Spleen (tissue), 11 donors: ENCODE measurements at regions not wholly inside any gene's neighbourhood (a gene's known extent, or its start where the extent isn't known, plus 50 kb on each side); places are given as distances from the start of the nearest gene placed in this dataset.

ENCODE experiments used
- DNase-seq: peaks from one replicate; pipeline ENCODE4 v3.0.0-alpha.2; 2020
- H3K27ac ChIP-seq, 8 donors: fragments of 200-600 bp; sonication (generic) in 7 of 8; 1 replicate in 4 of 8; 2 replicates in 4 of 8; pipeline versions ENCODE4 v1.5.0 to v1.8.0; 2016 to 2021; ENCODE audit warnings: inconsistent platforms in 4 of 8, mild to moderate bottlenecking in 4 of 8, moderate library complexity in 1 of 8
- H3K27me3 ChIP-seq, 7 donors: fragments of 200-600 bp; sonication (generic) in 6 of 7; replicated peaks in 1 of 7; 1 replicate in 4 of 7; 2 replicates in 3 of 7; pipeline versions ENCODE4 v1.5.0 to v1.8.0; 2016 to 2021; ENCODE audit warnings: inconsistent platforms in 3 of 7, mild to moderate bottlenecking in 1 of 7
- H3K36me3 ChIP-seq, 6 donors: fragments of 200-600 bp; sonication (generic) in 5 of 6; 1 replicate in 4 of 6; 2 replicates in 2 of 6; pipeline versions ENCODE4 v1.5.0 to v1.8.0; 2016 to 2021; ENCODE audit warnings: inconsistent platforms in 2 of 6
- H3K4me1 ChIP-seq, 6 donors: fragments of 200-600 bp; sonication (generic) in 5 of 6; 1 replicate in 3 of 6; 2 replicates in 3 of 6; pipeline versions ENCODE4 v1.5.0 to v1.8.0; 2016 to 2021; ENCODE audit warnings: inconsistent platforms in 3 of 6
- H3K4me3 ChIP-seq, 8 donors: fragments of 200-600 bp; sonication (generic) in 7 of 8; 1 replicate in 4 of 8; 2 replicates in 4 of 8; pipeline versions ENCODE4 v1.5.0 to v1.8.0; 2016 to 2021; ENCODE audit warnings: inconsistent platforms in 4 of 8, mild to moderate bottlenecking in 4 of 8, moderate library complexity in 2 of 8
- H3K9me3 ChIP-seq, 8 donors: fragments of 200-600 bp; sonication (generic) in 7 of 8; 1 replicate in 4 of 8; 2 replicates in 4 of 8; pipeline versions ENCODE4 v1.5.0 to v1.8.0; 2016 to 2021; ENCODE audit warnings: inconsistent platforms in 4 of 8
- CTCF ChIP-seq, 11 experiments: fragments of 200-600 bp in 7 of 11; fragments of 450-650 bp in 4 of 11; sonication (generic) in 4 of 11; IDR thresholded peaks in 8 of 11; conservative IDR thresholded peaks in 3 of 11; 1 replicate in 7 of 11; 2 replicates in 4 of 11; pipeline versions ENCODE4 v1.4.0 to v1.8.0; 2016 to 2021; ENCODE audit warnings: antibody characterized with exemption in 11 of 11, inconsistent platforms in 4 of 11, mild to moderate bottlenecking in 1 of 11
- POLR2A ChIP-seq, 3 donors: fragments of 450-650 bp; IDR thresholded peaks; one replicate each; pipeline ENCODE4 v1.5.1; 2017; ENCODE audit warnings: antibody characterized with exemption in 3 of 3, mild to moderate bottlenecking in 1 of 3
- POLR2AphosphoS5 ChIP-seq, 3 donors: sonication (generic); formaldehyde crosslinking; IDR thresholded peaks; one replicate each; pipeline ENCODE4 v1.5.1; 2017; ENCODE audit warnings: antibody characterized with exemption in 3 of 3
- WGBS, 5 donors: extraction: QIAGEN DNeasy Blood & Tissue Kit in 3 of 5; methylation state at CpG; one replicate each; pipeline versions ENCODE4 v1.1.5 to v1.1.7; 2013 to 2018; 5-methylcytosine and 5-hydroxymethylcytosine counted together
- intact Hi-C: fragments of 100-400 bp; cut with DNase I; formaldehyde crosslinking; loops from one replicate; pipeline ENCODE4 v1.15.0; 2023; ENCODE audit warnings: low total_unique reads
- donor health status: healthy with polysubstance abuse.
- donor health status: DM: no; HTN: no; CAD: no; lungs with moderate emphysema.
- donor health status: DM: no; HTN: no; CAD: no.
- donor health status: Bipolar disorder and iron deficiency.
- donor health status: healthy.
- donor health status: DM: no; HTN: no; CAD: no.
- donor health status: DM: yes; HTN: yes; CAD: no.

GRCh38 chr18:22347606-22348511 lies 69.9 kb downstream of the CTAGE1 start:
- H3K4me1 ChIP-seq, result peaks cover 26 to 76% (median 51%) of the 10 kb centered on the region in 6 donors
- H3K27me3 ChIP-seq, result peaks cover 0 to 59% (median 6%) of the 10 kb centered on the region in 7 donors
- H3K9me3 ChIP-seq, result no peaks in the 10 kb centered on the region
- H3K4me3 ChIP-seq, result peak overlapping the region; percentile 4 to 66 (median 36)
- TF ChIP-seq CTCF (IDR thresholded peaks at IDR 0.05 in 8 of 11, conservative IDR thresholded peaks at IDR 0.05 in 3 of 11) (no peak), POLR2A (IDR thresholded peaks at IDR 0.05) (no peak), POLR2AphosphoS5 (IDR thresholded peaks at IDR 0.05) (peak in 1 of 3 donors; percentile 4)
- H3K36me3 ChIP-seq, result no peaks in the 10 kb centered on the region
- intact Hi-C loops, result no loop called here
- 12 to 17% (median 15%) methylated on average over 26 of the region's 26 CpGs for WGBS, 5 donors
- peak overlapping the region; percentile 77 to 89 (median 84) for H3K27ac ChIP-seq
- no peak for DNase-seq

GRCh38 chr18:22346953-22347605 lies 70.6 kb downstream of the CTAGE1 start:
- intact Hi-C loops, result no loop called here
- WGBS, 5 donors, result 12 to 19% (median 13%) methylated on average over 15 of the region's 15 CpGs
- Histone ChIP-seq H3K27me3 (peaks cover 0 to 58% (median 6%) of the 10 kb centered on the region in 7 donors), H3K36me3 (no peaks in the 10 kb centered on the region), H3K9me3 (no peaks in the 10 kb centered on the region), H3K4me1 (peaks cover 26 to 83% (median 51%) of the 10 kb centered on the region in 6 donors), H3K27ac (peak overlapping the region; percentile 77 to 89 (median 84)), H3K4me3 (peak overlapping the region in 7 of 8 donors; percentile 30 to 66 (median 37))
- peak; percentile 55 to 97 (median 94) for TF ChIP-seq POLR2AphosphoS5 (IDR thresholded peaks at IDR 0.05)
- TF ChIP-seq CTCF (IDR thresholded peaks at IDR 0.05 in 8 of 11, conservative IDR thresholded peaks at IDR 0.05 in 3 of 11), result no peak
- TF ChIP-seq POLR2A (IDR thresholded peaks at IDR 0.05), result peak in 1 of 3 donors; percentile 81
- DNase-seq, result peak; percentile 88

- intact Hi-C loops, result no loop called here
- no peak for DNase-seq
These were observed 71.2 kb downstream of the CTAGE1 start for GRCh38 chr18:22346401-22346952.

More at GRCh38 chr18:22346401-22346952, 71.2 kb downstream of the CTAGE1 start:
- Histone ChIP-seq H3K27me3 (peaks cover 0 to 52% (median 6%) of the 10 kb centered on the region in 7 donors), H3K4me1 (peaks cover 26 to 88% (median 51%) of the 10 kb centered on the region in 6 donors), H3K4me3 (peak overlapping the region in 2 of 8 donors; percentile 40 to 66), H3K9me3 (no peaks in the 10 kb centered on the region), H3K36me3 (no peaks in the 10 kb centered on the region), H3K27ac (peak overlapping the region; percentile 77 to 89 (median 84))
- 12 to 23% (median 15%) methylated on average over 2 of the region's 2 CpGs for whole genome bisulfite sequencing, 5 donors
- TF ChIP-seq CTCF (IDR thresholded peaks at IDR 0.05 in 8 of 11, conservative IDR thresholded peaks at IDR 0.05 in 3 of 11), result no peak
- no peak for TF ChIP-seq POLR2AphosphoS5 (IDR thresholded peaks at IDR 0.05)
- TF ChIP-seq POLR2A (IDR thresholded peaks at IDR 0.05), result no peak
